Kidney tubule cell (primary cell): ENCODE measurements at regions not wholly inside any gene's neighbourhood (a gene's known extent, or its start where the extent isn't known, plus 50 kb on each side); places are given as distances from the start of the nearest gene placed in this dataset.
A peak's percentile ranks its signal among the peaks of the same experiment; 100 is the strongest.
"Not testable (repeated sequence)": the region's sequence is repeated elsewhere in the genome, so short reads cannot be mapped to it uniquely, and the experiment has no call there.

ENCODE experiments used
- DNase-seq: peaks from one replicate; pipeline ENCODE4 v3.0.0-alpha.2; 2018; ENCODE audit warnings: low spot score

GRCh38 chr18:77329651-77330050 lies 80.0 kb downstream of the GALR1 start:
- DNase-seq: no peak

- no peak for DNase-seq
Measured at GRCh38 chr18:77334876-77335275, 85.2 kb downstream of the GALR1 start.

GRCh38 chr18:77337604-77338003 lies 88.0 kb downstream of the GALR1 start:
- DNase-seq: no peak

GRCh38 chr18:77339093-77339492 lies 89.4 kb downstream of the GALR1 start:
- DNase-seq: no peak

- DNase-seq: no peak
Measured at GRCh38 chr18:77339623-77340022, 90.0 kb downstream of the GALR1 start.

- no peak for DNase-seq
Measured at GRCh38 chr18:77340815-77341214, 91.2 kb downstream of the GALR1 start.

GRCh38 chr18:77341527-77342325 lies 92.1 kb downstream of the GALR1 start:
- DNase-seq: no peak

- no peak for DNase-seq
Measured at GRCh38 chr18:77342736-77343135, 93.1 kb downstream of the GALR1 start.

GRCh38 chr18:77343846-77344510 lies 94.3 kb downstream of the GALR1 start:
- no peak for DNase-seq

- no peak for DNase-seq
Measured at GRCh38 chr18:77344786-77345500, 95.3 kb downstream of the GALR1 start.

GRCh38 chr18:77346208-77346810 lies 96.7 kb downstream of the GALR1 start:
- peak; percentile 36 for DNase-seq

GRCh38 chr18:77353349-77353748 lies 103.7 kb downstream of the GALR1 start:
- not testable (repeated sequence) for DNase-seq

GRCh38 chr18:77359561-77360314 lies 110.1 kb downstream of the GALR1 start:
- DNase-seq: no peak

- no peak for DNase-seq
Measured at GRCh38 chr18:77360315-77361190, 110.9 kb downstream of the GALR1 start.

GRCh38 chr18:77361382-77361781 lies 111.7 kb downstream of the GALR1 start:
- DNase-seq: no peak

- DNase-seq: no peak
Measured at GRCh38 chr18:77365667-77366066, 116.0 kb downstream of the GALR1 start.

- no peak for DNase-seq
Measured at GRCh38 chr18:77366067-77366719, 116.5 kb downstream of the GALR1 start.

GRCh38 chr18:77366720-77367641 lies 117.3 kb downstream of the GALR1 start:
- peak; percentile 81 for DNase-seq

GRCh38 chr18:77369644-77370043 lies 120.0 kb downstream of the GALR1 start:
- no peak for DNase-seq
